ENCODE measurements at regions not wholly inside any gene's neighbourhood (a gene's known extent, or its start where the extent isn't known, plus 50 kb on each side); places are given as distances from the start of the nearest gene placed in this dataset.

DNA sequence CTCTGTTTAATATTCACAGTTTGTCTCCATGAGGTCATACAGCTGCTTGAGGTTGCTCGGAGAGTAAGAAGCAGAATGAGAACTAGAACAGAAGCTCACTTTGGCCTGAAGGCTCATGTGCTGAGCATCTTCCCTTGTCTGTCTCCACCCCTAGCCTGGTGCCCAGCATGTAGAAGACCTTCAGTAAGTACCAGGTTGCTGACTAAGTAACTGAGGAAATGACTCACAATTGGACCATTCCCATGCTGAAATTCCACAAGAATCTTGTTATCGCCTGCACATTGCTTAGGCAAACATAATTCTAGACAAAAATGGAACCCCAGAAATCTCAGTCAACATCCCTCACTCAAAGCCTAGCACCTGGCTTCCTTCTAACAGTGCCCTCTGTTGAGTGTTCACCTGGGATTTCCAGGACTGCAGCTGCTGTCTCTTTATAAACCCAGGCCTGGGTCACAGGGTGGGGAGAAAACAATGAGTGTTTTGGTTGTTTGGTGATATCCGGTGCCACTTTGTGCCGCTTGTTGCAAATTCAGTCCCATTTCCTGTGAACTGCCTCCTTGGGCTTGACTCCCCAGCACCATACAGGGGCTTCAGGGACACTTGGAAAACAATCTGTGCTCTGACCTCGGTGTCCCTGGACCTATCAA lies 406.8 kb downstream of the ETS1 start:
- Mint-ChIP-seq H3K27me3 (peaks cover 3% of the 10 kb centered on the region), H3K9me3 (ENCODE audit: insufficient read depth) (no peaks in the 10 kb centered on the region), H3K27ac (no peak overlapping the region), H3K4me1 (no peaks in the 10 kb centered on the region), H3K4me3 (no peak overlapping the region)
- intact Hi-C loops (cut with micrococcal nuclease): no loop called here
- no peak overlapping the region for H3K4me2 ChIP-seq (replicated peaks; ENCODE audit: low read depth, low read length, poor library complexity, severe bottlenecking)
- no peak overlapping the region for H3K27ac ChIP-seq (ENCODE audit: low read length in 2 of 2)
- no peak overlapping the region for H3K4me3 ChIP-seq (ENCODE audit: control extremely low read depth in 1 of 5, extremely low read depth in 1 of 5, insufficient read depth in 1 of 5, low read depth in 2 of 5, low read length in 4 of 5)
- CTCF ChIA-PET: interaction anchor here (0.5 to 2.2 kb wide), 4 partner anchors 8 to 667 kb away, joined by 3 to 9 read pairs (median 5); no protein-coding TSS in a partner anchor
- 94% methylated on average over 4 of the region's 5 CpGs for WGBS (ENCODE audit: insufficient coverage)
- H3K4me1 ChIP-seq (ENCODE audit: control insufficient read depth in 2 of 2, insufficient read depth in 2 of 2, low read length in 2 of 2): no peaks in the 10 kb centered on the region
- no peak for TF ChIP-seq EZH2 (IDR thresholded peaks at IDR 0.05; ENCODE audit: borderline replicate concordance, insufficient read depth, low read depth, low read length, poor library complexity, severe bottlenecking)
- TF ChIP-seq, protein P1, sequence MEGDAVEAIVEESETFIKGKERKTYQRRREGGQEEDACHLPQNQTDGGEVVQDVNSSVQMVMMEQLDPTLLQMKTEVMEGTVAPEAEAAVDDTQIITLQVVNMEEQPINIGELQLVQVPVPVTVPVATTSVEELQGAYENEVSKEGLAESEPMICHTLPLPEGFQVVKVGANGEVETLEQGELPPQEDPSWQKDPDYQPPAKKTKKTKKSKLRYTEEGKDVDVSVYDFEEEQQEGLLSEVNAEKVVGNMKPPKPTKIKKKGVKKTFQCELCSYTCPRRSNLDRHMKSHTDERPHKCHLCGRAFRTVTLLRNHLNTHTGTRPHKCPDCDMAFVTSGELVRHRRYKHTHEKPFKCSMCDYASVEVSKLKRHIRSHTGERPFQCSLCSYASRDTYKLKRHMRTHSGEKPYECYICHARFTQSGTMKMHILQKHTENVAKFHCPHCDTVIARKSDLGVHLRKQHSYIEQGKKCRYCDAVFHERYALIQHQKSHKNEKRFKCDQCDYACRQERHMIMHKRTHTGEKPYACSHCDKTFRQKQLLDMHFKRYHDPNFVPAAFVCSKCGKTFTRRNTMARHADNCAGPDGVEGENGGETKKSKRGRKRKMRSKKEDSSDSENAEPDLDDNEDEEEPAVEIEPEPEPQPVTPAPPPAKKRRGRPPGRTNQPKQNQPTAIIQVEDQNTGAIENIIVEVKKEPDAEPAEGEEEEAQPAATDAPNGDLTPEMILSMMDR (IDR thresholded peaks at IDR 0.05): no peak
- POLR2A ChIA-PET: interaction anchor here (0.8 kb wide), 1 partner anchor 650 kb away, joined by 3 read pairs; no protein-coding TSS in a partner anchor
- ATAC-seq (ENCODE audit: low read depth): no peak
- no peak overlapping the region for H2AFZ ChIP-seq (ENCODE audit: insufficient read depth, low read depth, low read length, poor library complexity, severe bottlenecking)
- H4K20me1 ChIP-seq (ENCODE audit: control insufficient read depth, insufficient read depth, low read length, poor library complexity, severe bottlenecking): no peaks in the 10 kb centered on the region
- no peak overlapping the region for H3K9ac ChIP-seq (ENCODE audit: low read length)
- no peaks in the 10 kb centered on the region for H3K79me2 ChIP-seq (ENCODE audit: control insufficient read depth, insufficient read depth, low read length)
- DNase-seq: no peak
- no peaks in the 10 kb centered on the region for H3K27me3 ChIP-seq (replicated peaks in 1 of 4; ENCODE audit: control extremely low read depth in 1 of 4, control insufficient read depth in 3 of 4, insufficient read depth in 4 of 4, low read length in 3 of 4)
- H3K9me3 ChIP-seq (ENCODE audit: control extremely low read depth in 1 of 3, control insufficient read depth in 2 of 3, insufficient read depth in 1 of 3, low read length in 2 of 3): peaks cover 0 to 6% (median 3%) of the 10 kb centered on the region in 3 donors
- no peaks in the 10 kb centered on the region for H3K36me3 ChIP-seq (replicated peaks in 1 of 2; ENCODE audit: control extremely low read depth in 1 of 2, control insufficient read depth in 1 of 2, extremely low read depth in 1 of 2, insufficient read depth in 2 of 2, low read length in 1 of 2)

DNA sequence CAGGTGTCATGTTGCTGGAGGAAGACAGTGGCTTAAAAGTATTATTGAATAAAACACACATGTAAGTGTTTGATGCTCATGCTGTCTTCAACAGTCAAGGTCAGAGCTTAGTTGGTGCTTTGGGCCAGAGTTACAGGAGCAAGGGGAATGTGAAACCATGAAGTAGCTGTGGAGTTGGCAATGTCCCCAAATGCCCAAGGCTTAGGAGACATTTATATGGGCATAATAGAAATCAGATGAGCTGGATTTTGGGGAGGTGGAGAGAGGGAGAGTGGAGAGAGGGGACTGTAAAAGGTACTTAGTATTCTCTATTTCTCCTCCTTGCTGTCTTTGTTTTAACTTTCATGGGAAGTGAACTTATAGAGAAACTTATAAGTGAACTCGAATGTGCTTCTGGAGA lies 407.8 kb downstream of the ETS1 start:
- no peaks in the 10 kb centered on the region for H3K9me3 Mint-ChIP-seq (ENCODE audit: insufficient read depth)
- no peaks in the 10 kb centered on the region for H3K9me3 ChIP-seq (ENCODE audit: control extremely low read depth in 1 of 3, control insufficient read depth in 2 of 3, insufficient read depth in 1 of 3, low read length in 2 of 3)
- H3K4me2 ChIP-seq (replicated peaks; ENCODE audit: low read depth, low read length, poor library complexity, severe bottlenecking): no peak overlapping the region
- no peak overlapping the region for H3K4me3 ChIP-seq (ENCODE audit: control extremely low read depth in 1 of 5, extremely low read depth in 1 of 5, insufficient read depth in 1 of 5, low read depth in 2 of 5, low read length in 4 of 5)
- H3K36me3 ChIP-seq (replicated peaks in 1 of 2; ENCODE audit: control extremely low read depth in 1 of 2, control insufficient read depth in 1 of 2, extremely low read depth in 1 of 2, insufficient read depth in 2 of 2, low read length in 1 of 2): no peaks in the 10 kb centered on the region
- H3K27ac Mint-ChIP-seq: no peak overlapping the region
- H3K9ac ChIP-seq (ENCODE audit: low read length): no peak overlapping the region
- TF ChIP-seq EZH2 (IDR thresholded peaks at IDR 0.05; ENCODE audit: borderline replicate concordance, insufficient read depth, low read depth, low read length, poor library complexity, severe bottlenecking): no peak
- TF ChIP-seq, protein P1 (IDR thresholded peaks at IDR 0.05): no peak
- no peak for ATAC-seq (ENCODE audit: low read depth)
- ChIA-PET CTCF (interaction anchor here (1.2 to 2.2 kb wide), 3 partner anchors 8 to 453 kb away, joined by 5 to 9 read pairs (median 7); no protein-coding TSS in a partner anchor), POLR2A (no interaction called here)
- no peaks in the 10 kb centered on the region for H3K79me2 ChIP-seq (ENCODE audit: control insufficient read depth, insufficient read depth, low read length)
- H3K4me1 Mint-ChIP-seq: no peaks in the 10 kb centered on the region
- no peak for DNase-seq
- intact Hi-C loops (cut with micrococcal nuclease): no loop called here
- H3K4me1 ChIP-seq (ENCODE audit: control insufficient read depth in 2 of 2, insufficient read depth in 2 of 2, low read length in 2 of 2): no peaks in the 10 kb centered on the region
- H4K20me1 ChIP-seq (ENCODE audit: control insufficient read depth, insufficient read depth, low read length, poor library complexity, severe bottlenecking): no peaks in the 10 kb centered on the region
- H3K27me3 ChIP-seq (replicated peaks in 1 of 4; ENCODE audit: control extremely low read depth in 1 of 4, control insufficient read depth in 3 of 4, insufficient read depth in 4 of 4, low read length in 3 of 4): no peaks in the 10 kb centered on the region
- peaks cover 3% of the 10 kb centered on the region for H3K27me3 Mint-ChIP-seq
- H3K4me3 Mint-ChIP-seq: no peak overlapping the region
- H3K27ac ChIP-seq (ENCODE audit: low read length in 2 of 2): no peak overlapping the region
- WGBS (ENCODE audit: insufficient coverage): no CpG with 5 or more reads among the region's 1 CpG
- no peak overlapping the region for H2AFZ ChIP-seq (ENCODE audit: insufficient read depth, low read depth, low read length, poor library complexity, severe bottlenecking)

Data from B cell (primary cell).